Osteoblast (primary cell): ENCODE measurements at regions not wholly inside any gene's neighbourhood (a gene's known extent, or its start where the extent isn't known, plus 50 kb on each side); places are given as distances from the start of the nearest gene placed in this dataset.
"Not testable (repeated sequence)": the region's sequence is repeated elsewhere in the genome, so short reads cannot be mapped to it uniquely, and the experiment has no call there.

Source experiments
- DNase-seq: peaks from one replicate; pipeline ENCODE4 v3.0.0; 2011; ENCODE audit warnings: low spot score, mixed read lengths; ENCODE audit not compliant: insufficient read length; ENCODE audit errors: missing footprints
- H2AFZ ChIP-seq: 2 replicates; pipeline ENCODE4 v1.6.0; 2011; ENCODE audit warnings: mild to moderate bottlenecking, low read length
- H3K27ac ChIP-seq: 2 replicates; pipeline ENCODE4 v1.5.1; 2011; ENCODE audit warnings: mild to moderate bottlenecking, low read depth, low read length, moderate library complexity
- H3K27me3 ChIP-seq: 2 replicates; pipeline ENCODE4 v1.6.0; 2012; ENCODE audit warnings: mild to moderate bottlenecking, control low read depth, inconsistent platforms, low read length, moderate library complexity; ENCODE audit not compliant: insufficient read depth
- H3K36me3 ChIP-seq: 2 replicates; pipeline ENCODE4 v1.5.1; 2011; ENCODE audit warnings: mild to moderate bottlenecking, low read length, control low read depth, moderate library complexity; ENCODE audit not compliant: insufficient read depth
- H3K4me1 ChIP-seq: 2 replicates; pipeline ENCODE4 v1.5.1; 2011; ENCODE audit warnings: mild to moderate bottlenecking, low read length, control low read depth, moderate library complexity; ENCODE audit not compliant: insufficient read depth
- H3K4me2 ChIP-seq: 2 replicates; pipeline ENCODE4 v1.6.0; 2011; ENCODE audit warnings: mild to moderate bottlenecking, low read length; ENCODE audit not compliant: insufficient read depth
- H3K4me3 ChIP-seq: fragments of 200-600 bp; sonication (generic); 3 replicates; pipeline ENCODE4 v1.5.1; 2012; ENCODE audit warnings: mild to moderate bottlenecking, low read length, inconsistent platforms; ENCODE audit not compliant: insufficient read depth
- H3K79me2 ChIP-seq: 2 replicates; pipeline ENCODE4 v1.6.0; 2012; ENCODE audit warnings: mild to moderate bottlenecking, low read length, control low read depth, inconsistent platforms; ENCODE audit not compliant: insufficient read depth
- H3K9me3 ChIP-seq: 2 replicates; pipeline ENCODE4 v1.5.1; 2011; ENCODE audit warnings: low read depth, low read length, control low read depth
- H4K20me1 ChIP-seq: 2 replicates; pipeline ENCODE4 v1.6.0; 2012; ENCODE audit warnings: mild to moderate bottlenecking, low read length, control low read depth; ENCODE audit not compliant: insufficient read depth
- TF ChIP-seq, protein P1 (sequence below): IDR thresholded peaks from 2 replicates; pipeline ENCODE4 v1.5.1; 2011; ENCODE audit warnings: mild to moderate bottlenecking, low read depth, low read length, moderate library complexity; ENCODE audit errors: extremely low read depth

DNA sequence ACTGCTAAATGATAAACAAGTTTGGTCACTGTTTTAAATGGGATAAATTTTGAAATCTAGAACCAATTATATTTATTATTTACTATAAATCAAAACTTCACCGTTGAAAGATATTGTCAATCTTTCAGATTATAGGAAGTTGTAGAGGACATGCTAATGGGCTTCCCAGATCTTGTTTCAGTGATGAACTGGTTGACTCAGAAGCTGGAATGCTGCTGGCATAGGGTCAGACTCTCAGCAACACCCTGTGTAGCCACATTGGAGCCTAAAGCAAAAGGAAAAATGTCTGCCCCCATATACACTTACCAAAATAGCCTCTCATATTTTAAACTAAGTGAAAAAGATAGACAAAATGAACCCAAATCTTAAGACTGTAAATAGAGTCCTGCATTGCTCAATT lies 916.9 kb upstream of the SOX9 start:
- H3K4me1 ChIP-seq, result peaks cover 7% of the 10 kb centered on the region

DNA sequence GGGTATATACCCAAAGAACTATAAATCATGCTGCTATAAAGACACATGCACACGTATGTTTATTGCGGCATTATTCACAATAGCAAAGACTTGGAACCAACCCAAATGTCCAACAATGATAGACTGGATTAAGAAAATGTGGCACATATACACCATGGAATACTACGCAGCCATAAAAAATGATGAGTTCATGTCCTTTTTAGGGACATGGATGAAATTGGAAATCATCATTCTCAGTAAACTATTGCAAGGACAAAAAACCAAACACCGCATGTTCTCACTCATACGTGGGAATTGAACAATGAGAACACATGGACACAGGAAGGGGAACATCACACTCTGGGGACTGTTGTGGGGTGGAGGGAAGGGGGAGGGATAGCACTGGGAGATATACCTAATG lies 914.9 kb upstream of the SOX9 start:
- H3K27me3 ChIP-seq, H3K79me2 ChIP-seq, H3K27ac ChIP-seq, H2AFZ ChIP-seq, H3K4me2 ChIP-seq, DNase-seq, H4K20me1 ChIP-seq, H3K36me3 ChIP-seq, H3K4me3 ChIP-seq, H3K9me3 ChIP-seq, H3K4me1 ChIP-seq: not testable (repeated sequence)

More for the DNA sequence above, 916.9 kb upstream of the SOX9 start:
- Histone ChIP-seq H2AFZ (no peak overlapping the region), H3K27ac (no peak overlapping the region), H3K79me2 (no peaks in the 10 kb centered on the region), H3K27me3 (no peaks in the 10 kb centered on the region), H3K9me3 (no peaks in the 10 kb centered on the region), H3K4me2 (peak overlapping the region; percentile 21), H4K20me1 (no peaks in the 10 kb centered on the region), H3K4me3 (no peak overlapping the region), H3K36me3 (no peaks in the 10 kb centered on the region)
- TF ChIP-seq, protein P1, sequence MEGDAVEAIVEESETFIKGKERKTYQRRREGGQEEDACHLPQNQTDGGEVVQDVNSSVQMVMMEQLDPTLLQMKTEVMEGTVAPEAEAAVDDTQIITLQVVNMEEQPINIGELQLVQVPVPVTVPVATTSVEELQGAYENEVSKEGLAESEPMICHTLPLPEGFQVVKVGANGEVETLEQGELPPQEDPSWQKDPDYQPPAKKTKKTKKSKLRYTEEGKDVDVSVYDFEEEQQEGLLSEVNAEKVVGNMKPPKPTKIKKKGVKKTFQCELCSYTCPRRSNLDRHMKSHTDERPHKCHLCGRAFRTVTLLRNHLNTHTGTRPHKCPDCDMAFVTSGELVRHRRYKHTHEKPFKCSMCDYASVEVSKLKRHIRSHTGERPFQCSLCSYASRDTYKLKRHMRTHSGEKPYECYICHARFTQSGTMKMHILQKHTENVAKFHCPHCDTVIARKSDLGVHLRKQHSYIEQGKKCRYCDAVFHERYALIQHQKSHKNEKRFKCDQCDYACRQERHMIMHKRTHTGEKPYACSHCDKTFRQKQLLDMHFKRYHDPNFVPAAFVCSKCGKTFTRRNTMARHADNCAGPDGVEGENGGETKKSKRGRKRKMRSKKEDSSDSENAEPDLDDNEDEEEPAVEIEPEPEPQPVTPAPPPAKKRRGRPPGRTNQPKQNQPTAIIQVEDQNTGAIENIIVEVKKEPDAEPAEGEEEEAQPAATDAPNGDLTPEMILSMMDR, result no peak
- DNase-seq, result no peak

DNA sequence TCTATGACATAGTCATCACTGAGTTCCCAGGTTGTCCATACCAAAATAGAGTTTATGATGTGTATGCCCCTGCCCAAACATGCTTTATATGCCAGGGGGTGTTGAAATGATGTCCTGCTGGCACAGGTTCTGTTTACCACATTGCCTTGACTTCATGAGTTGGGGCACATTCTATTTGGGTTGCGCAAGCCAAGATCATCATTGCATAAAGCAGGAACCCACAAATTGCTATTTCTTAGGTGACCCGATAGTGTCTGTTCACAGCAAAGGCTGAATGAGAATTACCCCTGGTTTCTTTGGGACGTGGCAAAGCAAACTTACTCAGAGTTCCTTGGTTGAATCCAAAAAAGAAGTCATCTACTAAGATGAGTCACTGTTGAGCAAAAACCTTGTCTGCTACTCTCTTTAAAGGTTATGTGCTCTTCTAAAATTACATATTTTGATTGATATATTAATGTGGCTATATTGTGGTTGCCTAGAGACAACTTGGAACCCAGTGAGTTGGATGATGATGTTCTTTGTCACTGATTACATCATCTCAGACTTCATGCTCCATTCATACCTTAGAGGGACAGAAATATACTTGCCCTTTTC lies 912.6 kb upstream of the SOX9 start:
- TF ChIP-seq, protein P1, result no peak
- no peaks in the 10 kb centered on the region for H3K36me3 ChIP-seq
- H3K4me2 ChIP-seq, result peak overlapping the region; percentile 3
- DNase-seq, result no peak
- no peak overlapping the region for H3K4me3 ChIP-seq
- H3K79me2 ChIP-seq, result no peaks in the 10 kb centered on the region
- no peaks in the 10 kb centered on the region for H4K20me1 ChIP-seq
- H3K27me3 ChIP-seq, result no peaks in the 10 kb centered on the region
- peak overlapping the region; percentile 79 for H3K27ac ChIP-seq
- no peak overlapping the region for H2AFZ ChIP-seq
- H3K9me3 ChIP-seq, result no peaks in the 10 kb centered on the region
- H3K4me1 ChIP-seq, result peaks cover 7% of the 10 kb centered on the region

DNA sequence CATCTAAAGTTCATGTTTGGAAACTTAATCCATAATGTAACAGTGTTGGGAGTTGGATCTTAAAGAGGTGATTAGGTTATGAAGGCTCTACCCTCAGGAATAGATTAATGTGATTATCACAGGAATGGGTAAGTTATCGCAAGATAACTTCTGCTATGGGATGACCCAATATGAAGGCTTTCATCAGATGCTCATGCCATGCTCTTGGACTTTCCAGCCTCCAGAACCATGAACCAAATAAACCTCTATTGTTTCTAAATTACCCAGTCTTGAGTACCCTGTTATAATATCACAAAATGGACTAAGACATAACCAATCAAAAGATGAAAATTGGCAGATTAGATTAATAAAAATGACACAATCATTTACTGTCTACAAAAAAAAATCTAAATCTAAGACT lies 906.9 kb upstream of the SOX9 start:
- Histone ChIP-seq H3K4me2 (no peak overlapping the region), H3K79me2 (no peaks in the 10 kb centered on the region), H3K27me3 (no peaks in the 10 kb centered on the region), H3K4me3 (no peak overlapping the region), H2AFZ (no peak overlapping the region), H3K27ac (no peak overlapping the region), H3K36me3 (no peaks in the 10 kb centered on the region), H3K4me1 (no peaks in the 10 kb centered on the region), H4K20me1 (no peaks in the 10 kb centered on the region), H3K9me3 (no peaks in the 10 kb centered on the region)
- TF ChIP-seq, protein P1, result no peak
- DNase-seq, result no peak
